Trophoblast cell (in vitro differentiated cells and primary cell): ENCODE measurements at regions not wholly inside any gene's neighbourhood (a gene's known extent, or its start where the extent isn't known, plus 50 kb on each side); places are given as distances from the start of the nearest gene placed in this dataset.

Source experiments
- DNase-seq, 2 donors: peaks; one replicate each; pipeline ENCODE4 v3.0.0-alpha.2; 2016
- H2AFZ ChIP-seq: 2 replicates; pipeline ENCODE4 v1.6.1; 2013; ENCODE audit warnings: low read length, moderate library complexity, mild to moderate bottlenecking; ENCODE audit not compliant: insufficient read depth, poor library complexity
- H2AK5ac ChIP-seq: 2 replicates; pipeline ENCODE4 v1.6.1; 2013; ENCODE audit warnings: mild to moderate bottlenecking, low read length
- H2BK120ac ChIP-seq: 2 replicates; pipeline ENCODE4 v1.6.1; 2013; ENCODE audit warnings: low read length, mild to moderate bottlenecking, moderate library complexity; ENCODE audit not compliant: insufficient read depth, poor library complexity
- H2BK12ac ChIP-seq: 2 replicates; pipeline ENCODE4 v1.6.1; 2013; ENCODE audit warnings: mild to moderate bottlenecking, low read length, moderate library complexity
- H2BK5ac ChIP-seq: 2 replicates; pipeline ENCODE4 v1.6.1; 2013; ENCODE audit warnings: low read length, low read depth, moderate library complexity, mild to moderate bottlenecking; ENCODE audit not compliant: poor library complexity
- H3K14ac ChIP-seq: 2 replicates; pipeline ENCODE4 v1.6.1; 2013; ENCODE audit warnings: mild to moderate bottlenecking, low read length
- H3K18ac ChIP-seq: 2 replicates; pipeline ENCODE4 v1.6.1; 2013; ENCODE audit warnings: mild to moderate bottlenecking, low read length
- H3K23ac ChIP-seq: 2 replicates; pipeline ENCODE4 v1.6.1; 2013; ENCODE audit warnings: low read length
- H3K27ac ChIP-seq: 2 replicates; pipeline ENCODE4 v1.5.1; 2013; ENCODE audit warnings: low read depth, mild to moderate bottlenecking, inconsistent platforms, low read length, moderate library complexity
- H3K27me3 ChIP-seq: 2 replicates; pipeline ENCODE4 v1.6.1; 2013; ENCODE audit warnings: inconsistent platforms, mild to moderate bottlenecking, low read length, moderate library complexity; ENCODE audit not compliant: insufficient read depth
- H3K36me3 ChIP-seq, 2 experiments: 1 replicate in 1 of 2; 2 replicates in 1 of 2; pipeline ENCODE4 v1.6.1; 2013; ENCODE audit warnings: low read length in 2 of 2, mild to moderate bottlenecking in 2 of 2, moderate library complexity in 1 of 2; ENCODE audit not compliant: insufficient read depth in 2 of 2, control insufficient read depth in 1 of 2
- H3K4ac ChIP-seq: 2 replicates; pipeline ENCODE4 v1.6.1; 2013; ENCODE audit warnings: low read depth, mild to moderate bottlenecking, low read length, moderate library complexity
- H3K4me1 ChIP-seq, 2 experiments: 1 replicate in 1 of 2; 2 replicates in 1 of 2; pipeline ENCODE4 v1.6.1; 2013; ENCODE audit warnings: low read length in 2 of 2, mild to moderate bottlenecking in 2 of 2, moderate library complexity in 1 of 2; ENCODE audit not compliant: insufficient read depth in 2 of 2, control insufficient read depth in 1 of 2
- H3K4me2 ChIP-seq: 2 replicates; pipeline ENCODE4 v1.6.1; 2013; ENCODE audit warnings: inconsistent platforms, mild to moderate bottlenecking, low read length, moderate library complexity
- H3K4me3 ChIP-seq: 2 replicates; pipeline ENCODE4 v1.5.1; 2013; ENCODE audit warnings: mild to moderate bottlenecking, low read depth, low read length, inconsistent platforms
- H3K79me1 ChIP-seq: one replicate; pipeline ENCODE4 v1.6.1; 2013; ENCODE audit warnings: low read length
- H3K79me2 ChIP-seq: 2 replicates; pipeline ENCODE4 v1.6.1; 2013; ENCODE audit warnings: low read length, mild to moderate bottlenecking; ENCODE audit not compliant: control insufficient read depth, insufficient read depth, poor library complexity
- H3K9ac ChIP-seq: 2 replicates; pipeline ENCODE4 v1.6.1; 2013; ENCODE audit warnings: mild to moderate bottlenecking, low read length
- H3K9me3 ChIP-seq: 2 replicates; pipeline ENCODE4 v1.6.1; 2013; ENCODE audit warnings: low read depth, mild to moderate bottlenecking, control low read depth, inconsistent platforms, low read length; ENCODE audit not compliant: insufficient read depth
- H4K12ac ChIP-seq: 2 replicates; pipeline ENCODE4 v1.6.1; 2013; ENCODE audit warnings: low read depth, mild to moderate bottlenecking, low read length, moderate library complexity
- H4K8ac ChIP-seq: 2 replicates; pipeline ENCODE4 v1.6.1; 2013; ENCODE audit warnings: low read depth, mild to moderate bottlenecking, low read length, moderate library complexity
- H4K91ac ChIP-seq: one replicate; pipeline ENCODE4 v1.6.1; 2013; ENCODE audit warnings: low read depth, mild to moderate bottlenecking, low read length, moderate library complexity
- WGBS: extraction: QIAGEN DNeasy Blood & Tissue Kit; methylation state at CpG from one replicate; pipeline ENCODE4 v1.1.7; 2013; ENCODE audit warnings: missing lambda C conversion rate; ENCODE audit not compliant: insufficient read length, insufficient coverage; ENCODE audit errors: extremely low coverage; 5-methylcytosine and 5-hydroxymethylcytosine counted together

DNA sequence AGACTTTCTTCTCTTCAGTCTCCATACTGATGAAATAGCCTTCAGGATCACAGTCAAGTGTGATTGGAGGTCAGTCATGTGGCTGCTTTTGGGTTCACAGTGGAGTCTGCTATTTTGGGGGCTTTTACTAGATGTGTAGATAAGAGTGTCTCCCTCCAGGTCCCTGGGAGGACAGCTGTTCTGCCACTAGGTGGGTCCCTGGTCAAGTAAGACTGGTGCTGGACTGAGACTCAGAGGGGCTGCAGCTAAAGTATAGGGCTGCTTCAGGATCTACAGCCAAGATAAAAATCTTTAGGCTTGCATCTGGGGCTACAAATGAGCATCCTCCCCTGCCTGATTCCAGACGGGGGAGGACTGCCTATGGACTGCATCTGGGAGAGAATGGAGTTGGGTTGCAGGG lies 200.7 kb upstream of the ANKRD50 start:
- Histone ChIP-seq H3K9ac (no peak overlapping the region), H3K27ac (no peak overlapping the region), H3K36me3 (no peaks in the 10 kb centered on the region), H4K8ac (no peak overlapping the region), H3K4me3 (peak overlapping the region; percentile 16), H3K23ac (no peak overlapping the region), H3K9me3 (peaks cover 3% of the 10 kb centered on the region), H3K4me2 (no peak overlapping the region), H3K79me2 (no peaks in the 10 kb centered on the region), H3K27me3 (no peaks in the 10 kb centered on the region), H3K14ac (no peak overlapping the region), H3K79me1 (peaks cover 3% of the 10 kb centered on the region), H2BK120ac (peak overlapping the region; percentile 34), H2BK5ac (no peak overlapping the region), H2AFZ (no peak overlapping the region), H4K12ac (no peak overlapping the region), H3K4me1 (no peaks in the 10 kb centered on the region), H2BK12ac (no peak overlapping the region), H4K91ac (peak overlapping the region; percentile 41), H3K18ac (no peak overlapping the region), H2AK5ac (no peak overlapping the region), H3K4ac (no peak overlapping the region)
- DNase-seq: no peak
- WGBS: no CpG with 5 or more reads among the region's 1 CpG

DNA sequence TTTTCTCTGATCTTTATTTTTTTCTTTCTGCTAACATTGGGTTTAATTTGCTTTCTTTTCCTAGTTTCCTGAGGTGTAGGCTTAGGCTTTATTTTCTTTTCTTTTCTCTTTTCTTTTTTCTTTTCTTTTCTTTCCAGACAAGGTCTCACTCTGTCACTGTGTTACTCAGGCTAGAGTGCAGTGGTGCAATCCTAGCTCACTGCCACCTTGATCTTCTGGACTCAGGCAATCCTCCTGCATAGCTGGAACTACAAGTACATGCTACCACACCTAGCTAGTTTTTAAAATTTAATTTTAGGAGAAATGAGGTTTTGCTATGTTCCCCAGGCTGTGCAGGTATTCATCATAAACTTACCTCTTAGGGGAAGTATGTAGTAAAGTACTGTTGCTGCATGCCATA lies 197.8 kb upstream of the ANKRD50 start:
- Histone ChIP-seq H3K4me1 (no peaks in the 10 kb centered on the region), H3K27ac (no peak overlapping the region), H3K23ac (no peak overlapping the region), H3K27me3 (no peaks in the 10 kb centered on the region), H3K9ac (no peak overlapping the region), H2AFZ (no peak overlapping the region), H4K91ac (no peak overlapping the region), H3K4ac (no peak overlapping the region), H4K8ac (no peak overlapping the region), H2BK5ac (no peak overlapping the region), H3K14ac (no peak overlapping the region), H2AK5ac (no peak overlapping the region), H3K18ac (no peak overlapping the region), H3K36me3 (no peaks in the 10 kb centered on the region), H3K9me3 (peaks cover 3% of the 10 kb centered on the region), H3K4me2 (no peak overlapping the region), H4K12ac (no peak overlapping the region), H3K4me3 (no peak overlapping the region), H2BK120ac (no peak overlapping the region), H2BK12ac (no peak overlapping the region), H3K79me2 (no peaks in the 10 kb centered on the region), H3K79me1 (peaks cover 3% of the 10 kb centered on the region)
- DNase-seq: no peak

DNA sequence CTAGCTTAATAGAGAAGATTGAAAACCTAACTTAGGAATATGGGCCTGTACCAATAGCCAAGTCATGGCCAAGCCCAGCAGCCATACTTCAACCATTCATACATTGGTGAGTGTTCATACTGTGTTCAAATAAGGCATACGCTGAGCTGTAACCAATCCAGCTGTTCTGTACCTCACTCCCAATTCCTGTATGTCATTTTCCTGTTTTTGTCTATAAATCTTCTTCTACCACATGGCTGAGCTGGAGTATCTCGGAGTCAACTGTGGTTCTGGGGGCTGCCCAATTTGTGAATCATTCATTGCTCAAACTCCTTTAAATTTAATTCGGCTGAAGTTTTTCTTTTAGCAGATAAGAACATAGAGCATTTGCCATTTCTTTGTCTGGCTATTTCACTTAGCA lies 195.3 kb upstream of the ANKRD50 start:
- no peak overlapping the region for H3K27ac ChIP-seq
- no peak overlapping the region for H3K4me2 ChIP-seq
- H3K4me1 ChIP-seq: no peaks in the 10 kb centered on the region

DNA sequence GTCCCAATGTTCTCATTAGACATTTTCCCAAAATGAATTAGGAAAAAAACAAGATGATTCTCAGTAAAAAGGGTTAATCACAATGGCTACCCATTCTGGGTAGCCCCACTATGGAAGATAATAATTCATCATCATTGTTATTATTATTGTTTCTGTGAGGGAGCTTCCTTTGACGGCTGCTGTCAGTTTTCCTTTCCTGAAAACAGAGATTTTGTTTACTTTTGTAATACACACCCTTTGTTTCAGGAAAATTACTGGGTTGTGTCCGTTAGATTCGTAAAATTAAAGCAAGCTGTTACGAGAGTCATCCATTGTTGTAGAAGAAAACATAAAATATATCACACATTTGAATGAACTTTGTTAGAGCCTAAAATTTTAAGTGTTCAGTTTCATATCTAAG lies 192.9 kb upstream of the ANKRD50 start:
- Histone ChIP-seq H3K18ac (no peak overlapping the region), H2AFZ (no peak overlapping the region), H3K14ac (no peak overlapping the region), H3K23ac (no peak overlapping the region), H2BK120ac (no peak overlapping the region), H4K91ac (no peak overlapping the region), H3K4ac (no peak overlapping the region), H3K79me2 (no peaks in the 10 kb centered on the region), H2BK5ac (no peak overlapping the region), H3K4me1 (no peaks in the 10 kb centered on the region), H3K79me1 (no peaks in the 10 kb centered on the region), H4K12ac (no peak overlapping the region), H3K9me3 (no peaks in the 10 kb centered on the region), H3K9ac (no peak overlapping the region), H3K4me3 (no peak overlapping the region), H2BK12ac (no peak overlapping the region), H3K27me3 (no peaks in the 10 kb centered on the region), H3K36me3 (no peaks in the 10 kb centered on the region), H3K27ac (no peak overlapping the region), H3K4me2 (no peak overlapping the region), H2AK5ac (no peak overlapping the region), H4K8ac (no peak overlapping the region)
- DNase-seq: no peak
- WGBS: no CpG with 5 or more reads among the region's 4 CpGs

More for the DNA sequence above, 195.3 kb upstream of the ANKRD50 start:
- no peak overlapping the region for H2BK5ac ChIP-seq
- H3K9me3 ChIP-seq: no peaks in the 10 kb centered on the region
- no peak overlapping the region for H2BK12ac ChIP-seq
- H3K9ac ChIP-seq: no peak overlapping the region
- H3K4ac ChIP-seq: no peak overlapping the region
- H3K4me3 ChIP-seq: no peak overlapping the region
- H4K8ac ChIP-seq: no peak overlapping the region
- no peaks in the 10 kb centered on the region for H3K27me3 ChIP-seq
- no peak overlapping the region for H3K14ac ChIP-seq
- H2AFZ ChIP-seq: no peak overlapping the region
- no peaks in the 10 kb centered on the region for H3K79me2 ChIP-seq
- no peak overlapping the region for H3K18ac ChIP-seq
- H4K91ac ChIP-seq: no peak overlapping the region
- no CpG with 5 or more reads among the region's 3 CpGs for WGBS
- no peaks in the 10 kb centered on the region for H3K36me3 ChIP-seq
- DNase-seq: no peak
- H2AK5ac ChIP-seq: no peak overlapping the region
- no peaks in the 10 kb centered on the region for H3K79me1 ChIP-seq
- no peak overlapping the region for H4K12ac ChIP-seq
- no peak overlapping the region for H3K23ac ChIP-seq
- no peak overlapping the region for H2BK120ac ChIP-seq
